ENCODE measurements at regions not wholly inside any gene's neighbourhood (a gene's known extent, or its start where the extent isn't known, plus 50 kb on each side); places are given as distances from the start of the nearest gene placed in this dataset.

DNA sequence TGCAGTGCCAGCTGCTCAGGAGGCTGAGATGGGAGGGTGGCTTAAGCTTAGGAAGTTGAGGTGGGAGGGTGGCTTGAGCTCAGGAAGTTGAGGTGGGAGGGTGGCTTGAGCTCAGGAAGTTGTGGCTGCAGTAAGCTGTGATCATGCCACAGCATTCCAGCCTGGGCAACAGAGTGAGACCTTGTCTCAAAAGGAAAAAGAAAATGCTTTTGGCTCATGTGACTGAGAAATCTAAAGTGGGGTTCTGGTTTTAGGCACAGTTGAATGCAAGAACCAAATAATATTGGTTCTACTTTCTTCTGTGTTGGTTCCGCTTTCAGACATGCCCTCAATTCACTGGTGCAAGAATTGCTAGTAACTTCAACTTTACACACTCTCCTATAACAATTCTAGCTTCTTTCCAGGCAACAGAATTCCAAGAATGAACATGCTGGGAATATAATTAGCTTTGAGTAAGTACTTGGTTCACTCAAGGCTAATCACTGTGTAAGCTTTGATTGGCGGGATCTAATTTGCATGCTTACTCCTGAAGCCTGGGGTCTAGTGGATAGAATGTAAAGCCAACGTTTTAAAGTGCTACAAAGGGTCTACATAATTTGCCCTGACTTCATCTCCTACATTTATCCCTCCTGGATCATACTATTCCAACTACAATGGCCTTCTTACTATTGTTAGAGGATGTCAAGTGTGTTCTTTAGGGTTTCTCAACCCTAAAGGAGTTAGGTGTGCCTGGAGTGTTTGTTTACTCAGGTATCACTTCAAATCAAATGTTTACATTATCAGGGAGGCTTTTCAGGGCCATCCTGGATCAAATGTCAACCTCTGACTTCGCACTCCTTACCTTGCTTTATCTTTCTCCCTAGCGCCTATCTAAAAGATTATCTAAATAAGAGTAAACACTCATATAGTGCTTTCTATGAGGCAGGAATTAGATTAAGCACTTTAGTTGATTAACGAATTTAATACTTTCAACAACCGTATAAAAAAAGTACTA, 115.1 kb downstream of the SLC16A1 start:
- TF ChIP-seq EZH2phosphoT487 (IDR thresholded peaks at IDR 0.05; ENCODE audit: low read depth) = no peak
- TF ChIP-seq, protein P1, sequence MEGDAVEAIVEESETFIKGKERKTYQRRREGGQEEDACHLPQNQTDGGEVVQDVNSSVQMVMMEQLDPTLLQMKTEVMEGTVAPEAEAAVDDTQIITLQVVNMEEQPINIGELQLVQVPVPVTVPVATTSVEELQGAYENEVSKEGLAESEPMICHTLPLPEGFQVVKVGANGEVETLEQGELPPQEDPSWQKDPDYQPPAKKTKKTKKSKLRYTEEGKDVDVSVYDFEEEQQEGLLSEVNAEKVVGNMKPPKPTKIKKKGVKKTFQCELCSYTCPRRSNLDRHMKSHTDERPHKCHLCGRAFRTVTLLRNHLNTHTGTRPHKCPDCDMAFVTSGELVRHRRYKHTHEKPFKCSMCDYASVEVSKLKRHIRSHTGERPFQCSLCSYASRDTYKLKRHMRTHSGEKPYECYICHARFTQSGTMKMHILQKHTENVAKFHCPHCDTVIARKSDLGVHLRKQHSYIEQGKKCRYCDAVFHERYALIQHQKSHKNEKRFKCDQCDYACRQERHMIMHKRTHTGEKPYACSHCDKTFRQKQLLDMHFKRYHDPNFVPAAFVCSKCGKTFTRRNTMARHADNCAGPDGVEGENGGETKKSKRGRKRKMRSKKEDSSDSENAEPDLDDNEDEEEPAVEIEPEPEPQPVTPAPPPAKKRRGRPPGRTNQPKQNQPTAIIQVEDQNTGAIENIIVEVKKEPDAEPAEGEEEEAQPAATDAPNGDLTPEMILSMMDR (IDR thresholded peaks at IDR 0.05; ENCODE audit: low read depth, low read length) = no peak

Measured in OCI-LY3 (cell line).